PC-3 (cell line): ENCODE measurements at regions not wholly inside any gene's neighbourhood (a gene's known extent, or its start where the extent isn't known, plus 50 kb on each side); places are given as distances from the start of the nearest gene placed in this dataset.

Source experiments
- ATAC-seq: fragments of 200-7000 bp; cut with Tn5 transposase; 2 replicates; pipeline ENCODE4 v1.9.1; 2020; ENCODE audit warnings: mild to moderate bottlenecking, moderate library complexity
- BruUV-seq: library from RNA; stranded (reverse); fragments of 400-500 nt; replicated peaks from 2 replicates; lab custom pipeline; 2021; lab: Mats Ljungman, UMichigan
- CTCF ChIA-PET: fragments of 300-600 bp; sonication (Branson Sonifier 250); formaldehyde crosslinking; loops from one replicate; lab custom pipeline; 2022; ENCODE audit warnings: antibody characterized with exemption; lab: Charles Lee
- POLR2A ChIA-PET: fragments of 300-600 bp; sonication (Branson Sonifier 250); formaldehyde crosslinking; loops from one replicate; lab custom pipeline; 2022; ENCODE audit warnings: antibody characterized with exemption; ENCODE audit not compliant: unreplicated experiment; lab: Charles Lee
- DNase-seq: peaks from one replicate; pipeline ENCODE4 v3.0.0-alpha.2; 2015
- H2AFZ ChIP-seq: fragments of 300-600 bp; sonication (generic); 2 replicates; pipeline ENCODE4 v1.6.0; 2016; ENCODE audit warnings: antibody characterized with exemption, low read length
- H3F3A ChIP-seq: fragments of 300-600 bp; sonication (generic); one replicate; pipeline ENCODE4 v1.6.0; 2017; ENCODE audit warnings: antibody characterized with exemption, low read length, control low read depth, mild to moderate bottlenecking; ENCODE audit not compliant: unreplicated experiment
- H3K27ac ChIP-seq: fragments of 300-600 bp; sonication (generic); 2 replicates; pipeline ENCODE4 v1.5.1; 2016; ENCODE audit warnings: mild to moderate bottlenecking, low read length
- H3K27me3 ChIP-seq: fragments of 300-600 bp; sonication (generic); 2 replicates; pipeline ENCODE4 v1.6.1; 2016; ENCODE audit warnings: low read length, mixed read lengths
- H3K36me3 ChIP-seq: fragments of 300-600 bp; sonication (generic); 2 replicates; pipeline ENCODE4 v1.6.1; 2016; ENCODE audit warnings: low read depth, mixed run types, low read length, mixed read lengths
- H3K4me1 ChIP-seq: fragments of 300-600 bp; sonication (generic); 2 replicates; pipeline ENCODE4 v1.5.1; 2016; ENCODE audit warnings: low read length; ENCODE audit not compliant: insufficient read depth
- H3K4me2 ChIP-seq: fragments of 300-600 bp; sonication (generic); 2 replicates; pipeline ENCODE4 v1.6.0; 2016; ENCODE audit warnings: low read length
- H3K4me3 ChIP-seq: fragments of 300-600 bp; sonication (generic); 2 replicates; pipeline ENCODE4 v1.5.1; 2016; ENCODE audit warnings: mild to moderate bottlenecking, low read length, mixed read lengths
- H3K79me2 ChIP-seq: fragments of 300-600 bp; sonication (generic); 2 replicates; pipeline ENCODE4 v1.6.1; 2017; ENCODE audit warnings: low read length, mixed read lengths
- H3K9ac ChIP-seq: fragments of 300-600 bp; sonication (generic); 2 replicates; pipeline ENCODE4 v1.6.0; 2016; ENCODE audit warnings: mild to moderate bottlenecking, low read length
- H3K9me2 ChIP-seq: fragments of 300-600 bp; sonication (generic); replicated peaks from 2 replicates; pipeline ENCODE4 v1.6.1; 2016; ENCODE audit warnings: mixed run types, low read length, mixed read lengths
- H3K9me3 ChIP-seq: fragments of 300-600 bp; sonication (generic); 2 replicates; pipeline ENCODE4 v1.6.1; 2016; ENCODE audit warnings: low read length, mixed read lengths
- H4K20me1 ChIP-seq: fragments of 300-600 bp; sonication (generic); 2 replicates; pipeline ENCODE4 v1.6.1; 2016; ENCODE audit warnings: low read length, mixed read lengths
- CTCF ChIP-seq: fragments of 300-600 bp; sonication (generic); conservative IDR thresholded peaks from 2 replicates; pipeline ENCODE4 v1.5.1; 2017; ENCODE audit warnings: antibody characterized with exemption, low read depth, mild to moderate bottlenecking, low read length
- EZH2 ChIP-seq: fragments of 300-600 bp; sonication (generic); IDR thresholded peaks from one replicate; pipeline ENCODE4 v1.6.1; 2017; ENCODE audit warnings: antibody characterized with exemption, mild to moderate bottlenecking, low read length; ENCODE audit not compliant: unreplicated experiment
- EZH2phosphoT487 ChIP-seq: fragments of 300-600 bp; sonication (generic); IDR thresholded peaks from 2 replicates; pipeline ENCODE4 v1.6.1; 2018; ENCODE audit warnings: mild to moderate bottlenecking, antibody characterized with exemption, low read length, borderline replicate concordance
- intact Hi-C: fragments of 100-400 bp; cut with micrococcal nuclease; formaldehyde crosslinking; loops from 2 replicates; pipeline ENCODE4 v1.9.0; 2023

DNA sequence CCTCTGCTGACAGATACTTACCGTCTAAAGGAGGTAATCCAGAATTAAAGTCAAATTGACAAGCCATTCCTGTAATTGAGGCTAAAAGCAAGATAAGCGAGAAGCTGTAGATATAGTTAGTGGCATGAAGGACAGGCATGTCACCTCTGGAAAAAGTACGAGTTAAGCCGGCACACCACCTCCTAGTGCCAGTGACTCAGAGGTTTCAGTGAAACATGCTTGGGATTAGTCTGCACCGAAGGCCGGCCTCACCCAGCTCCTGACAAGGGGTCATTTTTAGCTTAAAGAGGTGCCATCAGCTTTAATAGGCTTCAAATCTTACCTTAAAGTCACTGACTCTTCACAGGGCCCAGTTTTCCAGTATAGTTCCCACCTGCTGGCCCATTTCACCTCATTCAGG is 838.0 kb downstream of the UQCRFS1 start:
- ChIA-PET POLR2A (no interaction called here), CTCF (no interaction called here)
- no TSS peak for BruUV-seq
- Histone ChIP-seq H2AFZ (no peak overlapping the region), H3F3A (no peaks in the 10 kb centered on the region), H3K9me2 (no peaks in the 10 kb centered on the region), H3K9ac (no peak overlapping the region), H3K79me2 (no peaks in the 10 kb centered on the region), H3K4me1 (no peaks in the 10 kb centered on the region), H3K4me2 (no peak overlapping the region), H3K4me3 (no peak overlapping the region), H3K27ac (no peak overlapping the region), H4K20me1 (no peaks in the 10 kb centered on the region), H3K9me3 (no peaks in the 10 kb centered on the region), H3K36me3 (no peaks in the 10 kb centered on the region), H3K27me3 (no peaks in the 10 kb centered on the region)
- DNase-seq, result no peak
- intact Hi-C loops, result no loop called here
- no peak for ATAC-seq
- TF ChIP-seq EZH2 (no peak), CTCF (no peak), EZH2phosphoT487 (no peak)

- Histone ChIP-seq H3K27me3 (no peaks in the 10 kb centered on the region), H3K79me2 (no peaks in the 10 kb centered on the region), H3K9me2 (no peaks in the 10 kb centered on the region), H4K20me1 (no peaks in the 10 kb centered on the region), H3K4me1 (no peaks in the 10 kb centered on the region), H3K9ac (no peak overlapping the region), H3F3A (no peaks in the 10 kb centered on the region), H3K9me3 (no peaks in the 10 kb centered on the region), H3K27ac (no peak overlapping the region), H2AFZ (no peak overlapping the region), H3K4me2 (no peak overlapping the region), H3K4me3 (no peak overlapping the region), H3K36me3 (no peaks in the 10 kb centered on the region)
- intact Hi-C loops, result no loop called here
- DNase-seq (no peak), ATAC-seq (no peak)
- POLR2A ChIA-PET, result no interaction called here
- CTCF ChIA-PET, result no interaction called here
- BruUV-seq, result no TSS peak
- TF ChIP-seq EZH2phosphoT487 (no peak), CTCF (no peak), EZH2 (no peak)
Measured at GRCh38 chr19:28372576-28373247, 840.2 kb downstream of the UQCRFS1 start.

GRCh38 chr19:28367146-28367545 is 845.8 kb downstream of the UQCRFS1 start:
- intact Hi-C loops, result no loop called here
- no peaks in the 10 kb centered on the region for H3K79me2 ChIP-seq
- H3K4me3 ChIP-seq, result no peak overlapping the region
- H3K9me3 ChIP-seq, result no peaks in the 10 kb centered on the region
- no peaks in the 10 kb centered on the region for H3K36me3 ChIP-seq
- TF ChIP-seq EZH2phosphoT487 (no peak), CTCF (no peak), EZH2 (no peak)
- no peaks in the 10 kb centered on the region for H4K20me1 ChIP-seq
- no peaks in the 10 kb centered on the region for H3K9me2 ChIP-seq
- no peaks in the 10 kb centered on the region for H3F3A ChIP-seq
- H2AFZ ChIP-seq, result no peak overlapping the region
- no TSS peak for BruUV-seq
- DNase-seq, result no peak
- H3K9ac ChIP-seq, result no peak overlapping the region
- no peak overlapping the region for H3K4me2 ChIP-seq
- H3K27ac ChIP-seq, result no peak overlapping the region
- no peaks in the 10 kb centered on the region for H3K4me1 ChIP-seq
- ChIA-PET CTCF (no interaction called here), POLR2A (no interaction called here)
- ATAC-seq, result no peak
- H3K27me3 ChIP-seq, result no peaks in the 10 kb centered on the region
